OCI-LY1 (cell line): ENCODE measurements at regions not wholly inside any gene's neighbourhood (a gene's known extent, or its start where the extent isn't known, plus 50 kb on each side); places are given as distances from the start of the nearest gene placed in this dataset.

Experiments used
- H2AFZ ChIP-seq: fragments of 200-600 bp; sonication (generic), shearing (Covaris generic); 2 replicates; pipeline ENCODE4 v1.6.0; 2014; ENCODE audit warnings: antibody characterized with exemption, mild to moderate bottlenecking, low read length
- H3F3A ChIP-seq: fragments of 200-600 bp; sonication (generic), shearing (Covaris generic); 2 replicates; pipeline ENCODE4 v1.6.0; 2014; ENCODE audit warnings: mild to moderate bottlenecking, antibody characterized with exemption, low read length, moderate library complexity; ENCODE audit not compliant: insufficient read depth
- H3K27ac ChIP-seq: fragments of 200-600 bp; sonication (generic); 2 replicates; pipeline ENCODE4 v1.5.1; 2014; ENCODE audit warnings: low read length, mixed run types, mild to moderate bottlenecking, low read depth; ENCODE audit not compliant: poor library complexity, severe bottlenecking
- H3K27me3 ChIP-seq: fragments of 200-600 bp; sonication (generic); 2 replicates; pipeline ENCODE4 v1.6.0; 2014; ENCODE audit warnings: antibody characterized with exemption, mild to moderate bottlenecking, low read length, moderate library complexity; ENCODE audit not compliant: insufficient read depth
- H3K36me3 ChIP-seq: fragments of 200-600 bp; sonication (generic); 2 replicates; pipeline ENCODE4 v1.6.1; 2014; ENCODE audit warnings: mild to moderate bottlenecking, antibody characterized with exemption, low read length, moderate library complexity, mixed read lengths; ENCODE audit not compliant: insufficient read depth
- H3K4me1 ChIP-seq: fragments of 200-600 bp; sonication (generic); 2 replicates; pipeline ENCODE4 v1.5.1; 2014; ENCODE audit warnings: mild to moderate bottlenecking, low read length, moderate library complexity; ENCODE audit not compliant: insufficient read depth, severe bottlenecking
- H3K4me2 ChIP-seq: fragments of 200-600 bp; sonication (generic), shearing (Covaris generic); 2 replicates; pipeline ENCODE4 v1.6.1; 2014; ENCODE audit warnings: low read length
- H3K4me3 ChIP-seq: fragments of 200-600 bp; sonication (generic); 2 replicates; pipeline ENCODE4 v1.5.1; 2014; ENCODE audit warnings: low read length, low read depth, mild to moderate bottlenecking, mixed read lengths; ENCODE audit not compliant: poor library complexity, severe bottlenecking
- H3K79me2 ChIP-seq: fragments of 200-600 bp; shearing (Covaris generic); 2 replicates; pipeline ENCODE4 v1.6.1; 2016; ENCODE audit warnings: mixed run types, low read length, mixed read lengths; ENCODE audit not compliant: insufficient read depth
- H3K9ac ChIP-seq: fragments of 200-600 bp; sonication (generic), shearing (Covaris generic); 2 replicates; pipeline ENCODE4 v1.6.1; 2014; ENCODE audit warnings: mild to moderate bottlenecking, low read length, mixed read lengths
- H3K9me2 ChIP-seq: fragments of 200-600 bp; sonication (generic), shearing (Covaris generic); 2 replicates; pipeline ENCODE4 v1.6.1; 2014; ENCODE audit warnings: low read depth, mild to moderate bottlenecking, low read length, mixed read lengths
- H3K9me3 ChIP-seq: fragments of 200-600 bp; shearing (Covaris generic); 2 replicates; pipeline ENCODE4 v1.6.1; 2014; ENCODE audit warnings: low read length, mixed read lengths
- H4K20me1 ChIP-seq: fragments of 200-600 bp; sonication (generic), shearing (Covaris generic); 2 replicates; pipeline ENCODE4 v1.6.0; 2016; ENCODE audit warnings: mild to moderate bottlenecking, low read length; ENCODE audit not compliant: insufficient read depth
- CTCF ChIP-seq: fragments of 200-600 bp; sonication (generic), shearing (Covaris generic); IDR thresholded peaks from 2 replicates; pipeline ENCODE4 v1.5.1; 2017; ENCODE audit warnings: mild to moderate bottlenecking, antibody characterized with exemption, low read length, moderate library complexity, mixed read lengths
- EZH2 ChIP-seq: fragments of 200-600 bp; sonication (generic), shearing (Covaris generic); IDR thresholded peaks from 2 replicates; pipeline ENCODE4 v1.8.0; 2017; ENCODE audit warnings: borderline replicate concordance, mixed run types, mild to moderate bottlenecking, antibody characterized with exemption, low read length, moderate library complexity, mixed read lengths

- no peaks in the 10 kb centered on the region for H3K27me3 ChIP-seq
- no peaks in the 10 kb centered on the region for H3K9me2 ChIP-seq
- TF ChIP-seq EZH2 (no peak), CTCF (no peak)
- no peak overlapping the region for H3K27ac ChIP-seq
- peaks cover 3% of the 10 kb centered on the region; the same call in 1 of the 2 replicates for H3K9me3 ChIP-seq
- no peak overlapping the region for H3K9ac ChIP-seq
- no peak overlapping the region for H3K4me2 ChIP-seq
- no peaks in the 10 kb centered on the region for H3K36me3 ChIP-seq
- peaks cover 28% of the 10 kb centered on the region for H3K79me2 ChIP-seq
- H2AFZ ChIP-seq = no peak overlapping the region
- no peak overlapping the region for H3K4me3 ChIP-seq
- H3K4me1 ChIP-seq = peaks cover 30% of the 10 kb centered on the region
- H3F3A ChIP-seq = no peaks in the 10 kb centered on the region
- H4K20me1 ChIP-seq = no peaks in the 10 kb centered on the region
Measured at GRCh38 chr22:40112595-40112994, 65.1 kb upstream of the TNRC6B start.

GRCh38 chr22:40113696-40114095 is 64.0 kb upstream of the TNRC6B start:
- no peaks in the 10 kb centered on the region for H3K9me2 ChIP-seq
- H3K27ac ChIP-seq = no peak overlapping the region
- no peaks in the 10 kb centered on the region for H3F3A ChIP-seq
- no peaks in the 10 kb centered on the region for H3K27me3 ChIP-seq
- no peak overlapping the region for H3K9ac ChIP-seq
- TF ChIP-seq CTCF (no peak), EZH2 (no peak)
- H3K4me2 ChIP-seq = no peak overlapping the region
- no peaks in the 10 kb centered on the region for H4K20me1 ChIP-seq
- peaks cover 22% of the 10 kb centered on the region for H3K4me1 ChIP-seq
- no peak overlapping the region for H2AFZ ChIP-seq
- peaks cover 3% of the 10 kb centered on the region; the same call in 1 of the 2 replicates for H3K9me3 ChIP-seq
- no peak overlapping the region for H3K4me3 ChIP-seq
- H3K79me2 ChIP-seq = peaks cover 21% of the 10 kb centered on the region; the same call in 1 of the 2 replicates
- no peaks in the 10 kb centered on the region for H3K36me3 ChIP-seq

GRCh38 chr22:40114411-40114810 is 63.3 kb upstream of the TNRC6B start:
- no peak overlapping the region for H3K4me2 ChIP-seq
- no peak overlapping the region for H3K9ac ChIP-seq
- TF ChIP-seq CTCF (no peak), EZH2 (no peak)
- H3K36me3 ChIP-seq = 0 out of 2 replicates have a peak, but pooled peaks cover 2% of the 10 kb centered on the region
- H3K4me3 ChIP-seq = no peak overlapping the region
- H3K9me2 ChIP-seq = no peaks in the 10 kb centered on the region
- no peak overlapping the region for H2AFZ ChIP-seq
- H3K27ac ChIP-seq = no peak overlapping the region
- peaks cover 22% of the 10 kb centered on the region for H3K4me1 ChIP-seq
- H3K79me2 ChIP-seq = peaks cover 21% of the 10 kb centered on the region; the same call in 1 of the 2 replicates
- H3K27me3 ChIP-seq = no peaks in the 10 kb centered on the region
- peaks cover 3% of the 10 kb centered on the region; the same call in 1 of the 2 replicates for H3K9me3 ChIP-seq
- no peaks in the 10 kb centered on the region for H4K20me1 ChIP-seq
- H3F3A ChIP-seq = no peaks in the 10 kb centered on the region
